HG02642 (cell line): ENCODE measurements at regions not wholly inside any gene's neighbourhood (a gene's known extent, or its start where the extent isn't known, plus 50 kb on each side); places are given as distances from the start of the nearest gene placed in this dataset.
"Not testable (repeated sequence)": the region's sequence is repeated elsewhere in the genome, so short reads cannot be mapped to it uniquely, and the experiment has no call there.

Source experiments
- ATAC-seq: cut with Tn5 transposase; IDR thresholded peaks from one replicate; pipeline ENCODE4 v1.9.1; 2021; ENCODE audit warnings: mild to moderate bottlenecking; ENCODE audit not compliant: unreplicated experiment, poor library complexity

DNA sequence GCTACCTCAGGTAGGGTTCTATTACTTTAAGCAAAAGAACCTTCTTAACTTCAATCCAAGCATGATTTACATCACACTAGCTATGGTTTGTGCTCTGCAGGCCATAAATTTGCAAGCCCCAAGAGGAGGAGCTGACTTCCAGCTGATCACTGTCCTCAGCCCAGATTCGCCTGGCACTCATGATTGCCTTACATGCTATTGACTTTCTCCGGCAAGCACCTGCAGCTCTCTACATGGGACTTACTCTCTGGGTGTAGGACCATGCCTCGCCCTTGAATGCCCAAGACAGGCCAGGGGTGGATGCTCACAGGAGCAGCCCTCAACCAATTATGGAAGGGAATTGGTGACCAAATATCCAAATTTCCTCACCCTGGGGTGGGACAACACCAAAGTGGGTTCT lies 99.8 kb downstream of the ESM1 start:
- ATAC-seq, result no peak

DNA sequence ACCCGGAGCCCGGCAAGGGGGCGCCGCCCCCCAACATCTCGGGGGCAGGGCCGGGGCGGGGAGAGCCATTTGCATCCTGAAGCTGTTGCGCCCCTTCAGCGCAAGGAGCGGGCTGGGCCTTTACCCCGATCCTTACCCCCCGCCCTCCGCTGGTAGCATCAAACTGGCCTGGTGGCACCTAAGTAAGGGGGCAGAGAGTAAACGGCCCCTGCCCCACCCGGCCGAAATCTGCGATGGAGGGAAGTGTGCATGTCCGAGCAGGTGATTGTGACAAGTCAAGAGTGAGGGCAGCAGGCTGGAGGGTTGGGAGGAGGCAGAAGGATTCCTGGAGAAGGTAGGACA lies 101.2 kb downstream of the ESM1 start:
- no peak for ATAC-seq

DNA sequence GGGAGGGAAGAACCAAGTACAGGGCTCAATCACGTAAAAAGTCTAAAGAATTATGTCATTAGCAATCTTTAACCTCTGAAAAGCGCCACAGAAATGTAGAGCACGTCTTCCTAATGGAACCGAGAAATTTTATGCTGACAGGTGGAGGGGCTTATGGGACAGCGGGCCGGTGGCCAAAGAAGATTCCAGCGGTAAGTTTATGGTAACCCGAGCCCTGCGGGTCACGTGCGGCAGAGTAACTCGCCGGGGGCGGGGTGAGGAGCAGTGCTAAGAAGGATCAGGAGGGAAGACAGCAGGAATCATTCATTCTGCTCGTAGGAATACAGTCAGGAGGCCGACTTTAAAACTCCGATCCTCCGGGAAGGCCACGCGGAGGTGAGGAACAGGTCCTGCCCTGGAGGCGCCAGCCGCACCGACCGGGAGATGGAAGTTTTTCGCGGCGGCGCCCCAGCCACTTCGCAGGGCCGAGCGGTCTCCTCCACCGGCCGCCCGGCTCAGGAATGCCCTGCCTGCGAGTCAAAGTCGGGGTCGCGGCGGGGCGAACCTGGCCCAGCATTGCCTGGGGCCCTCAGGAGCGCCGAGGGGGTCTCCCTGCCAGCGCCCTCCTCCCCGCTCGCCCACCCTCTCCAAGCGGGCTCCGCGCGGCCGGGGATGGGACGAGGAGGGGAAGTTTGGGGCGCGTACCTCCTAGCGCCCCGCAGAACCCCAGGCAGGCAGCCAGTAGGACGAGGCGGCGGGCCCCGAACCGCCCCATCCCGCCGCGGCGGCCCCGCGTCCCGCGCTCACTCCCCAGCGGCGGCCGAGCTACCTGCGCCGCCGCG lies 101.8 kb downstream of the ESM1 start:
- no peak for ATAC-seq

DNA sequence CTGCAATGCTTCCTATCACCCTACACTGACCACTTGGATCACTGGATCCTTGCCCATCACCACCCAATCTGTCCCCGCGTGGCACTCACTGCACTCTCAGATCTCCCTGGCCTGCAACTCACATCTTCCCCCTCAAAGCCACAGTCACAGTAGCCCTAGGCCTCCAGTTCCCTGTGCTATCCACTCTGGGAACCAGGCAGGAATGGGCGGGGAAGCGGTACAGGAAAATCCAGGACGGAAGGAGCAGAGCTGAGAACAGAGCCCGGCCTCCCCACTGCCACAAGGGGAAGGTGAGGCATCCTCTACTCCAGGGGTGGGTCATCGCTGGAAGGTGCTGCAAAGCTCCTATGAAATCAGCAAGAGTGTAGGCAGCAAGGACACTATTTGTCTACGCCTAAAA lies 102.6 kb downstream of the ESM1 start:
- no peak for ATAC-seq

DNA sequence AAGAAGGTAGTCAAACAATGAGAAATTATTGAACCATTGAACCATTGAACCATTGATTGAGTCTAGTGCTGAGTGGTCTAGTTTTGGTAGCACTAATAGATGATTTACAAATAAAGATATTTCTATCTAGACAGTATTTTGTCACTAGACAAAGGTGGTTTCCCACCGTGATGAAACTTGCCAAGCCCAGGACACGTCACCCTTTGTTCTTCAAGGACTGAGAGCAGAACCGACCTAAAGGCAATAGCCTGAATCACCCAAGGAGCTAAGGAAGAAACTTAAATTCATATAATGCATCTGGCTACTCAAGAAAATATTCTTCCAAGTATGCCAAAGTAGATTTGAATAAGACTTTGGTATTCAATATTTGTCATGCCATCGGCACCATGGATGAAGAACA lies 103.3 kb downstream of the ESM1 start:
- ATAC-seq, result no peak

DNA sequence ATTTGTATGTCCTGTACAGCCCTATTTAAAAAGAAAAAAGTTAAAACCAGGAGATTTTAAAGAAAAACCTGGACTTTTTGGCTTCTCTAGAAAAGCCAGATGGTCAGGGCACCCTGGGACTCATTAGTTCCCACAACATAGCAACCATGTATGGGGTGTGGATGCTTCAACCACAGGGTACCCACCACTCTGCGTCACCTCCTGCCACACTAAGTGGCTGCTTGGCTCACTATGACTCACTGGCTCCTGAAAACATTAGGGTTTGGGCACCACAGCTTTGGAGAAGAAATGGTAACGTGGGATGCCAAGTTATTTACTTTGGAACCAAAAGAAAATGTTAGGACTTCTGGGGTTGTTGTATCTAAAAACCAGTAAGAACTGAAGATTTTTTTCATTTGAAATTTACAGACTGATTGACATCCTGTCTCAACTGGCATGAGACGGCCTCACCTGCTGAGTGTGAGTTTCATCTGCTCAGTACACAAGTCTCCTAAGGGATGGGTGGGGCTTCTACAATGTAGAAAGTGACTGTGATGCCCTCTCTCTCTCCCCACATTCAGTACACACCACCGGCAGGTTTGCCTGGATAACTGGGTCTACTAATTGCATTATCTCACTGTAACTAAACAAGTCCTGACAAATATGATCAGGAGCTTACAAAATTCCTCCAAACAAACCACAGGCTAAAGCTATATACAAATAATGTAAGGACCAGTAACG lies 103.9 kb downstream of the ESM1 start:
- no peak for ATAC-seq

DNA sequence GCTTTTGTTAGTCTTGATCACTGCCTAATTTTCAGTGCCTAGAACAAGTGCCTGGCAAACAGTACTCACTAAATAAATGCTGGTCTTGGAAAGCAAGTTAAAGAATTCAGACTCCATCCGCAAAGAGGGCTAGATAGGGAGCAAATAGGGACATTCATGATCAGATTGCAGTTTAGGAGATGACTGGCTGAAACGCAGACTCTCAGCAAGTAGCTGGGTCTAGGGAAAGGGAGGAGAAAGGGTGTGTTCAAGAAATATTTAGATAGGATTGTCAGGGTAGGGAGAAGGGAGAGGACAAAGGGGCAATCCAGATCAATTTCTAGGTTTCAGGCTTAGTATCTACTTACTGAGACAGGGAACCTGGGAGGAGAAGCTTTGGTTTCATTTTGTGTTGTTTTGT lies 108.4 kb downstream of the ESM1 start:
- ATAC-seq, result no peak

DNA sequence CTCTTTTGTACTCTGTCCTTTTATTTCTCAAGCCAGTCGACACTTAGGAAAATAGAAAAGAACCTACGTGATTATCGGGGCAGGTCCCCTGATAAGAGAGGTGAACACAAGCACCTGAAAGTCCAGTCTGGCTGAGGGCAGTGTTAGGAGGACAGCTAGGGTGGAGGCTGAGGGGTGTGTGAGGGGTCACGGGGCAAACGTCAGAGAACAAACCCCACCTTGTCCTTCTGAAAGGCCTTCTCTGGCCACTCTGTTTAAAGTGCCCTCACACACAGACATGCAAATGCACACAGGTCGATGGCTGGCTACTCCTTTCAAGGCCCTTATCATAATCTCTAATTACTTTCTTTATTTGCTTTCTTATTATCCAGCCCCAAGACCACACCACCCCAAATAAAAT lies 108.8 kb downstream of the ESM1 start:
- ATAC-seq, result no peak

DNA sequence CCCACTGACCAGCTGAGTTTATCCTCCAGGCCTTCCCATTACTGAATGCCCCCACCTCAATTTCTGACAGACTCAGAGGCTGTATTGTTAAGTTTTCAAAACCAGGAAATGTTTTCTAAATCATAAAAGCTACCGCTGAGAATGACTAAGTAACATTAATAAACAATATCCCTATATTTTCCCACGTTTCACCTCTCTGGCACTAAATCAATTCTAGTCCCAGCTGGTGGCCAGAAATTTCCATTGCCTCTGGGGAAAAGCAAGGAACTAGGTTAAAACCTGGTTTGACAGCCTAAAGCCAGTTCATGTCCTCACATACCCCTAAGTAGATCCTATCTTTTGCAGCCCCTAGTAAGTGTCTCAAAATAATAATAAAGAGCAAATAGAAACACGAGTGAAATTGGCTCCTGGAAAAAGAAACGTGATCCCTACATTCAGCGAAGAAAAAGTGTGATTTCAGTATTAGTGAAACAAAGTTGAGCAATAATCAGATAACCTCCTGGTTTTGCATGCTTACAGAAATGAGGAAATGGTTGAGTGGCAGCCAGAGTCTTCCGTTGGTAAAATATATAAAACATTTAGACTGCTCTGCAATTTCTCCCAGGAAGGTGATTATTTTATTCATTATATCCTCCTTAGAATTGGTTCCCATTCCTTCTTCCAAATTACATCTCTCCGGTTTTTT lies 110.9 kb downstream of the ESM1 start:
- no peak for ATAC-seq

DNA sequence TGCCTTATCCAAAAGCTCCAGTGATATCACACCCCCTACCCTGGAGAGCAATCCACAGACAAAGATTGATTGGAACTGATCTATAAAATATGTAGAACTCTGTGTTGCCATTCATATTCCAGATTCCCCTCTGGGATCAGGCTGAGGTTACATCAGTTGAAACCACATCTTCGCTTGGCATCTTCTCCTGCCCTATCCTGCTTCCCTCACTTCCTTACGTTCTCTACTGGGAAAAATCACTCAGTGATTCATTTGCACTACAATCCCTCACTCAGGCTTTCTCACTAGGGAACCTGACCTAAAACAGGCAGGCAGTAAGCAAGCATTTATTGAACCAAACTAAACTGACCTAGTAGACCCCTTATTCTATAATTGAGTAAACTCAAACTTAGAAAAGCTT lies 111.7 kb downstream of the ESM1 start:
- ATAC-seq, result no peak

DNA sequence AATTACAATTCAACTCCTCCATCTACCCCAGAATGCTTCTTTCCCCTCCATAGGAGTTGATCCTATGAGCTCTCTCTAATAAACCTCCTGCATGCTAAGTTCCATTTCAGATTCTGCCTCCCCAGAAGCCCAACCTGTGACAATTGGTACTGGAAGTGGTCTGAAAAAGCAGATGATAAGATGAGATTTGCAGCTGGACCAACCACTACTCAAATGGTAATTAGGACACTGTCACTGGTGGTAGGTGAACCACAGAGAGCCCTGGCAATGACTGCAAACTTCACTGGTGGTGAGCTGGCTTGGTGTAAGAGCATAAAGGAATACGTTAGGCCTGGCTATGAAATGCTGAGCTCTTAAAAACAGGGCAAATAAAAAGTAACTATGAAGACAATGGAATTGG lies 112.6 kb downstream of the ESM1 start:
- no peak for ATAC-seq

DNA sequence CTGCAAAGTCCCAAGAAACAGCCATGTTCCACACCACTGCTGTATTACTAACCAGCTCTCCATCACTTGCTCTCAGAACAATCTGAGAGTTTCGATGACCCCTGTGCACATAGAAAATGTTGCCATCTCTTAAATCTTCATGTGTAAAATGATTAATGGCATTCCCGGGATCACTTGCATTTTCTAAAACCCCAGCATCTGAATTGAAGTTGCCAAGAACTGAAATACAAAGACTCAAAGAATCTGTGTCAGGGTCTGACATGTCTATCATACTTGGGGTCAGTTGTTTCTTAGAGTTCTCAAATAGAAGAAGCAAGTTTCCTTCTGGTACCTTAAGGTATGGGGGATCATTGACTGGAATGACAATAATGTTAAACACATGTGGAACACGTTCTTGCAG lies 115.1 kb downstream of the ESM1 start:
- no peak for ATAC-seq

DNA sequence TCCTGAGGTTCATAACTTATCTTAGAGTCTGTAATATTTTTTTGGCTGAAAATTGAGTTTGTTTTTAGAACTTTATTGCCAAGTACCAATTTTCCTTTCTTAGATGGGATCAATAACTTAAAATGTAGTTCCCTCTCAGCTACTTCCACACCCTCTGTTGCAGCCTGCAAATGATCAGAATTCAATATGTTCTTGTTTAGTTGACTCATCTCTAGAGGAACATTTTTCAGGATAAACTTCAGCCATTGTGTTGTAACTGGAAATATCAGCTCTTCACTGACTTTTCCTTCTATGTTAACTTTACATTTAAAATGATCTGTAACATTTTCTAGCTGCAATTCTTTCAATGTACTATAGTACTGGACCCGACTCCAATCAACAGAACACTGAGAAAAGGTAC lies 115.7 kb downstream of the ESM1 start:
- ATAC-seq, result no peak

DNA sequence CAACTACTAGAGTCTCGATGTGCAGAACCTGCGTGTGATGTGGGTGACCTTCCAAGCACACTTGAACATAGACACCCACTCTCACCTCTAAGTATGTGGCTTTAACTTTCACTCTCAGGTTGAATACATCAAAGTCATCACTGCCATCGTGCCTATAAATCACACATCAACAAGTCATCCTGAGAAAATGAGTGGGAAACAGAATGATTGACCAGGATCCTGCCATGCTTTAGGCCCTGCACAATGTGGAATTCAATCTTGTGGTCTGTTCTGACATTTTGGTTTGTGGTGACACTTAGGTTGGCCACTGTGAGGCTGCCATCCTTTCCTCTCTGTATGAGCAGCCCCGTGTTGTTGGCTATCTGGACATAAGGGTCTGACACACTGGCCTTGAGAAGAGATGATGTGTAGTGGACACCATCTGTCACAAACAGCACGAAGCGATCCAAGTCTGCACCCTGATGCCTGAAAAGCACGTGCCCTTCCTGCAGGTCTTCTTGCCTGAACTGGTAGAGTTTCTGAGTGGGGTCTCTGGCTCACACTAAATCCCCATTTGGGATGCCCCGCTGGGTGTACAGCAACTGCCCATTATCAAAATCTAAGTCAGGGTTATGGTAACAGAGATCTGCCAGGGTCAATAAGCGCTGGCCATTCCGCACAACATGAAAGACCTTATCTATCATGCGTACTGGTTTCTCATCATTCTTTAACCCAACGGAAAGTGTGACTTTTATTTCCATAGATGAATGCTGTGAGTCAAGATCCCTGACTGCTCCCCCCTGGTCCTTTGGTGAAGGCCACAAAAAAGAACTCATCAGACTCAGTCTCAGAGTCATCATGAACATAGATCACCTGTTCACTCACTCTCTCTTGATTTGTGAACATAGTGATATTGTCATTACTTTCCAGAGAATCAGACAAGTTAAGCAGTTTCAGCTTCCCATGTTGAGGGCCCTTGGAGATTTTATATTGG lies 116.6 kb downstream of the ESM1 start:
- ATAC-seq, result no peak

DNA sequence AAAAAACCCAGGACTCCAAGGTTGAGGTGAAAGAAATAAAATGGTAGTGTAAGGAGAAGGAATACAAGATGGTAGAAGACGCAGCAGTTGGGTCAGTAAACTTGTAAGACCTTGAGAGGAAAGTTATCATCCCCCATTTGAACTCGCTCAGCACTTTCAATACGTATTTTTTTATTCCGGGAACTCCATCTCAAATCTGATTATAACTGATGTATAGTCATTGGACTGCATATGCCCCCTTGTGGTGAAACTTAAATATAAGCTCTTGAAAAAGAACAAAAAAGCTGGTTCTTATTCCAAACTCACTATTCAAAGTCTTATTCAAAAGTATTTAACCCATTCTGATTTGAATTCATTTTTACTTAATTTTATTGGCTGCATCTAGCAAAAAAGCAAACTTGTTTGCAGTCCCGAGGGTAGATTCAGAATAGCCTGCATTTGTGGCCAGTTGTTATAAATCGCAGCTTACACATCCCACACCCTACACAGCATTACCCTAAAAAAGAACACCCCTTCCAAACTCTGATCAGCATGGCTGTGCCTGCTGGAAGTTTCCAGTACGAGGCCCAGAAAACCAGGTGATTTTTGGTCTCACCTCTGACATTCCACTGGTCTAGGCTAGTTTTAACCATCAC lies 118.0 kb downstream of the ESM1 start:
- no peak for ATAC-seq

DNA sequence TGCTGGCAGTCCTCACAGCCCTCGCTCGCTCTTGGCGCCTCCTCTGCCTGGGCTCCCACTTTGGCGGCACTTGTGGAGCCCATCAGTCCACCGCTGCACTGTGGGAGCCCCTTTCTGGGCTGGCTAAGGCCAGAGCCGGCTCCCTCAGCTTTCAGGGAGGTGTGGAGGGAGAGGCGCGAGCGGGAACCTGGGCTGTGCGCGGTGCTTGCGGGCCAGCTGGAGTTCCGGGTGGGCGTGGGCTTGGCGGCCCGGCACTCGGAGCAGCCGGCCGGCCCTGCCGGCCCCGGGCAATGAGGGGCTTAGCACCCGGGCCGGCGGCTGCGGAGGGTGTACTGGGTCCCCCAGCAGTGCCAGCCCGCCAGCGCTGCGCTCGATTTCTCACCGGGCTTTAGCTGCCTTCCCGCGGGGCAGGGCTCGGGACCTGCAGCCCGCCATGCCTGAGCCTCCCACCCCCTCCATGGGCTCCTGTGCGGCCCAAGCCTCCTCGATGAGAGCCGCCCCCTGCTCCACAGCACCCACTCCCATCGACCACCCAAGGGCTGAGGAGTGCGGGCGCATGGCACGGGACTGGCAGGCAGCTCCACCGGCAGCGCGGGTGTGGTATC lies 120.4 kb downstream of the ESM1 start:
- not testable (repeated sequence) for ATAC-seq

DNA sequence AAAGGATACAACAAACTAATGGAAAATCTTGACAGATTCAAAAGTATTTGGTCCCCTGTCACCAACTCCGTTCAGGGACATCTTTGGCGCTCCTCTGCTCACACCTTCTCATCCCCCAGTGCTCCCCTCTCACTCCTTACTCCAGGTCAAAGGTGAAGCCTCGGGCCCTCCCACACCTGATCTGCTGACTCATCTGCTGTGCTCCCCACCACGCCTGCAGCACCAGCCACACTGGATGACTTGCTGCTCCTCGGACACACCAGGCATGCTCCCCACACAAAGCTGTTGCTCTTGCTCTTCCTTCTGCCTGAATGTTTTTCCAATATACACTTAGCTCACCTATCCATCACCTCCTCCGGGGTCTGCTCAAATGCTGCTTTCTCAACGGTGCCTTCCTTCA lies 123.4 kb downstream of the ESM1 start:
- no peak for ATAC-seq

DNA sequence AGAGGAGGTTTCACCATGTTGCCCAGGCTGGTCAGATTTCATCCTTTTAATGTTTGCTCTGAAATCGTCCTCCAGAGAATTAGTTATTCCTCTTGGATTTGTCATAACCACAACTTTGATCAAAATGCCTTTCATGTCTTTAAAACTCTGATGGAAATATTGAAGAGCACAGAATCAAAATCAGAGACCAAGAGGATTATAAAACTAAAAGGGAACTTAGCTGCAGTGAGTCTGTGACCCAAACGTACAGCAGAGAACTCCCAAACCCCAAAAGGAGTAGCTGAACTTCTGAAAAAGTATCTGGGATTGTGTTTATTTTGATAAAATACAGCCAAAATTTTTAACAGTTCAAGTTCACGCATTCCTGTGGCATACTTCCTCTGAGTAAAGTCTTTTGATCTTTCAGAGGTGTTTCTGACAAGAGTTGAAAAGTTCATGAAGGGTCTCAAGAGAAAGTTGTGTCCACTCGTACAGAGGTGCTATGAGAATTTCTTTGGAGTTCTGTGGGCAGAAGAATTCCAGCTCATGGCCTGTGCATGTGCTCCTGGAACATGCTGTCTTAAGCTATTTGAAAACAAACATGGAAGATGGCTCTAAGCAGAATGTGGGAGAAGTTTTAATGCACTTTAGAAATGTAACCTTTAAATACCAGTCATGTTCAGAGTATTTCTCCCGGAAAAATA lies 124.0 kb downstream of the ESM1 start:
- no peak for ATAC-seq

DNA sequence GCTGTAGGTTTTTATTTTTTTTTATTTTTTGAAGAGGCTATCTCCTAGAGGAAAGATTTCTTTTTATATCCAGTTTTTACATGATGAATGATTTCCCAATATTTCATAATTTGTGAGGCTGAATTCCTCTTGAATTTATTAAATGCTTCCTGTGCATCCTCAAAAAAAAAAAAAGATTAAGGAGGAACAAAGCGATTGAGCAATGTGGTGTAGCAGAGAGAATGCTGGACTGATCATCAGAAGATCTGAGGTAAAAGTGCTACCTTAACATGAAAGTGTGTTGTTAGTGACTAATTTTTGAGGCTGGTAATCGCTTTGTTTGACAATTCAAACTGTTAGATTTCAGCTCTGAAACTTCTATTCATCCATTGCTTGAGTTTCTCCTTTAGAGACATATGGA lies 125.1 kb downstream of the ESM1 start:
- no peak for ATAC-seq
